K562 (cell line): ENCODE measurements at regions not wholly inside any gene's neighbourhood (a gene's known extent, or its start where the extent isn't known, plus 50 kb on each side); places are given as distances from the start of the nearest gene placed in this dataset.

Experiments used
- ATAC-seq: fragments of 200-7000 bp; cut with Tn5 transposase; 3 replicates; pipeline ENCODE4 v1.9.1; 2020; ENCODE audit warnings: moderate library complexity
- BruUV-seq: library from RNA; stranded (reverse); fragments of 400-500 nt; replicated peaks from 2 replicates; lab custom pipeline; 2021; lab: Mats Ljungman, UMichigan
- CTCF ChIA-PET: fragments of 300-600 bp; formaldehyde crosslinking; extraction: SDS; loops from one replicate; lab custom pipeline; 2021; ENCODE audit warnings: low intra/inter-chr PET ratio; lab: Yijun Ruan, JAX
- POLR2A ChIA-PET: fragments of 300-600, 350-650 bp; sonication (Branson Sonifier 250); formaldehyde crosslinking; extraction: SDS; loops from one replicate; lab custom pipeline; 2021; ENCODE audit warnings: antibody characterized with exemption, inconsistent platforms; lab: Yijun Ruan, JAX
- DNase-seq, 4 experiments: peaks; one replicate each; pipeline versions ENCODE4 v3.0.0 to v3.0.0-alpha.2; 2011 to 2018; ENCODE audit warnings: low spot score in 3 of 4, mixed read lengths in 3 of 4; ENCODE audit errors: extremely low read depth in 1 of 4
- FAIRE-seq: peaks from 2 replicates; lab custom pipeline; 2011; peaks lifted over from hg19 to GRCh38; lab: Jason Lieb, UNC
- H2AFZ ChIP-seq: 2 replicates; pipeline ENCODE4 v1.6.0; 2011; ENCODE audit warnings: low read depth, low read length, control low read depth, inconsistent platforms
- H3K27ac ChIP-seq: fragments of 200-600 bp; 3 replicates; pipeline ENCODE4 v1.8.0; 2011; ENCODE audit warnings: low read depth, mild to moderate bottlenecking, control low read depth, inconsistent platforms, low read length, moderate library complexity, mixed read lengths; ENCODE audit errors: extremely low read depth
- H3K27me3 ChIP-seq, 2 experiments: fragments of 300-600 bp in 1 of 2; 2 replicates in 1 of 2; 3 replicates in 1 of 2; pipeline versions ENCODE4 v1.6.0 to v1.8.0; 2011; ENCODE audit warnings: inconsistent platforms in 2 of 2, low read length in 2 of 2, mild to moderate bottlenecking in 1 of 2, mixed read lengths in 1 of 2, moderate library complexity in 1 of 2; ENCODE audit not compliant: control insufficient read depth in 2 of 2, insufficient read depth in 2 of 2
- H3K36me3 ChIP-seq: fragments of 300-600 bp; 3 replicates; pipeline ENCODE4 v1.8.0; 2011; ENCODE audit warnings: mild to moderate bottlenecking, low read length, inconsistent platforms; ENCODE audit not compliant: control insufficient read depth, insufficient read depth
- H3K4me1 ChIP-seq, 2 experiments: fragments of 200-600 bp in 1 of 2; replicated peaks in 1 of 2; 2 replicates in 1 of 2; 3 replicates in 1 of 2; pipeline versions ENCODE4 v1.5.1 to v1.8.0; 2011; ENCODE audit warnings: inconsistent platforms in 2 of 2, low read length in 2 of 2, mild to moderate bottlenecking in 1 of 2, mixed read lengths in 1 of 2, moderate library complexity in 1 of 2; ENCODE audit not compliant: control insufficient read depth in 2 of 2, insufficient read depth in 2 of 2
- H3K4me2 ChIP-seq: 2 replicates; pipeline ENCODE4 v1.6.1; 2011; ENCODE audit warnings: low read length, control low read depth, inconsistent platforms, mixed read lengths; ENCODE audit not compliant: insufficient read depth
- H3K4me3 ChIP-seq: fragments of 200-600 bp; sonication (generic), shearing (Covaris generic); 2 replicates; pipeline ENCODE4 v1.5.1; 2016; ENCODE audit warnings: control low read depth, inconsistent platforms
- H3K79me2 ChIP-seq: fragments of 200-600 bp; 3 replicates; pipeline ENCODE4 v1.8.0; 2011; ENCODE audit warnings: low read length, inconsistent platforms; ENCODE audit not compliant: control insufficient read depth, insufficient read depth
- H3K9ac ChIP-seq, 2 experiments: 2 replicates each; pipeline versions ENCODE4 v1.6.0 to v1.6.1; 2011; ENCODE audit warnings: low read depth in 2 of 2, low read length in 2 of 2, control low read depth in 1 of 2, inconsistent platforms in 1 of 2, mild to moderate bottlenecking in 1 of 2, mixed read lengths in 1 of 2; ENCODE audit not compliant: insufficient read depth in 1 of 2
- H3K9me1 ChIP-seq: one replicate; pipeline ENCODE4 v1.6.0; 2011; ENCODE audit warnings: inconsistent platforms, mild to moderate bottlenecking, low read length, moderate library complexity; ENCODE audit not compliant: control insufficient read depth, insufficient read depth
- H3K9me3 ChIP-seq: replicated peaks from 2 replicates; pipeline ENCODE4 v1.5.1; 2011; ENCODE audit warnings: low read depth, low read length, inconsistent platforms; ENCODE audit not compliant: control insufficient read depth, insufficient read depth
- H4K20me1 ChIP-seq: replicated peaks from 2 replicates; pipeline ENCODE4 v1.6.1; 2011; ENCODE audit warnings: low read length, inconsistent platforms, mixed read lengths; ENCODE audit not compliant: control insufficient read depth, insufficient read depth
- CBX2 ChIP-seq: fragments of 200-600 bp; sonication (generic); IDR thresholded peaks from one replicate; pipeline ENCODE4 v1.6.1; 2012; ENCODE audit warnings: mild to moderate bottlenecking, low read length, inconsistent platforms; ENCODE audit not compliant: insufficient read depth, poor library complexity, severe bottlenecking
- CBX5 ChIP-seq: IDR thresholded peaks from 2 replicates; pipeline ENCODE4 v1.6.1; 2014; ENCODE audit warnings: low read depth, borderline replicate concordance
- CBX8 ChIP-seq: fragments of 200-600 bp; sonication (generic); IDR thresholded peaks from 2 replicates; pipeline ENCODE4 v1.6.1; 2012; ENCODE audit warnings: borderline replicate concordance, mixed run types, low read depth, mild to moderate bottlenecking, moderate library complexity, mixed read lengths, low read length, control low read depth, inconsistent platforms; ENCODE audit not compliant: poor library complexity, severe bottlenecking; ENCODE audit errors: extremely low read depth
- E2F3 ChIP-seq: fragments of 250-450 bp; sonication (Bioruptor Pico); IDR thresholded peaks from 2 replicates; pipeline ENCODE4 v1.4.0; 2020; ENCODE audit warnings: mild to moderate bottlenecking
- FOXM1 ChIP-seq, 2 experiments: fragments of 450-650 bp in 1 of 2; sonication (generic) in 1 of 2; formaldehyde crosslinking in 1 of 2; IDR thresholded peaks; 2 replicates each; pipeline versions ENCODE4 v1.6.1 to v1.9.0; 2017 to 2022; ENCODE audit warnings: low read depth in 2 of 2, mild to moderate bottlenecking in 2 of 2, missing genetic modification reagents in 1 of 2, moderate library complexity in 1 of 2
- IFI16 ChIP-seq: fragments of 250-450 bp; sonication (Bioruptor Pico); IDR thresholded peaks from 2 replicates; pipeline ENCODE4 v2.1.2; 2022; ENCODE audit warnings: mild to moderate bottlenecking, inconsistent platforms
- RBM14 ChIP-seq: fragments of 200-400 bp; formaldehyde crosslinking; IDR thresholded peaks from 2 replicates; pipeline ENCODE4 v1.6.1; 2018; ENCODE audit warnings: low read depth, mild to moderate bottlenecking, low read length, moderate library complexity, borderline replicate concordance; ENCODE audit not compliant: insufficient read depth
- REST ChIP-seq, 2 experiments: fragments of 450-650 bp; formaldehyde crosslinking in 1 of 2; IDR thresholded peaks; 2 replicates each; pipeline versions ENCODE4 v1.4.0 to v1.6.1; 2014 to 2020; ENCODE audit warnings: mild to moderate bottlenecking in 2 of 2, borderline replicate concordance in 1 of 2, low read depth in 1 of 2
- ZNF707 ChIP-seq: fragments of 250-450 bp; sonication (Bioruptor Pico); conservative IDR thresholded peaks from 2 replicates; pipeline ENCODE4 v1.8.0; 2022; ENCODE audit warnings: inconsistent platforms, mild to moderate bottlenecking, moderate library complexity
- WGBS: fragments of 100-300 bp; shearing (Covaris generic); methylation state at CpG from one replicate; pipeline ENCODE4 v1.1.6; 2016; ENCODE audit warnings: low coverage, mixed read lengths; ENCODE audit not compliant: insufficient coverage; ENCODE audit errors: missing lambda C conversion rate; 5-methylcytosine and 5-hydroxymethylcytosine counted together
- in situ Hi-C: fragments of 300-500 bp; cut with MboI; formaldehyde crosslinking; loops from 4 replicates; pipeline ENCODE4 v1.15.0; 2018; ENCODE audit warnings: inconsistent platforms, mixed read lengths
- intact Hi-C: fragments of 100-400 bp; cut with micrococcal nuclease; formaldehyde crosslinking; loops from 2 replicates; pipeline ENCODE4 v1.14.2; 2022
- TF ChIP-seq, protein P1 (sequence below): fragments of 450-650 bp; IDR thresholded peaks from 2 replicates; pipeline ENCODE4 v1.7.0; 2016; ENCODE audit warnings: borderline replicate concordance

GRCh38 chr13:77975358-77976042 is 56.9 kb upstream of the EDNRB start:
- Histone ChIP-seq H3K9ac (no peak overlapping the region), H3K9me3 (no peaks in the 10 kb centered on the region), H4K20me1 (no peaks in the 10 kb centered on the region), H2AFZ (no peak overlapping the region), H3K9me1 (no peaks in the 10 kb centered on the region), H3K4me2 (no peak overlapping the region), H3K4me3 (no peak overlapping the region), H3K27me3 (no peaks in the 10 kb centered on the region), H3K4me1 (no peaks in the 10 kb centered on the region), H3K79me2 (no peaks in the 10 kb centered on the region), H3K27ac (no peak overlapping the region), H3K36me3 (no peaks in the 10 kb centered on the region)
- 0% methylated on average over 2 of the region's 14 CpGs for WGBS
- POLR2A ChIA-PET, result no interaction called here
- no peak for DNase-seq
- ATAC-seq, result no peak
- intact Hi-C loops (no loop called here), in situ Hi-C loops (no loop called here)
- no TSS peak for BruUV-seq
- FAIRE-seq, result no peak
- CTCF ChIA-PET, result no interaction called here
- TF ChIP-seq RBM14 (no peak), ZNF707 (no peak), E2F3 (no peak), IFI16 (CRISPR knock-in tag) (no peak), CBX8 (no peak), FOXM1 (IDR thresholded peaks at IDR 0.05; ENCODE audit: low read depth) (no peak), FOXM1 (CRISPR knock-in tag; IDR thresholded peaks at IDR 0.05; ENCODE audit: low read depth) (no peak), CBX2 (no peak), REST (IDR thresholded peaks at IDR 0.05; ENCODE audit: borderline replicate concordance) (no peak), REST (CRISPR knock-in tag; IDR thresholded peaks at IDR 0.05; ENCODE audit: low read depth) (no peak), CBX5 (no peak)
- TF ChIP-seq, protein P1, sequence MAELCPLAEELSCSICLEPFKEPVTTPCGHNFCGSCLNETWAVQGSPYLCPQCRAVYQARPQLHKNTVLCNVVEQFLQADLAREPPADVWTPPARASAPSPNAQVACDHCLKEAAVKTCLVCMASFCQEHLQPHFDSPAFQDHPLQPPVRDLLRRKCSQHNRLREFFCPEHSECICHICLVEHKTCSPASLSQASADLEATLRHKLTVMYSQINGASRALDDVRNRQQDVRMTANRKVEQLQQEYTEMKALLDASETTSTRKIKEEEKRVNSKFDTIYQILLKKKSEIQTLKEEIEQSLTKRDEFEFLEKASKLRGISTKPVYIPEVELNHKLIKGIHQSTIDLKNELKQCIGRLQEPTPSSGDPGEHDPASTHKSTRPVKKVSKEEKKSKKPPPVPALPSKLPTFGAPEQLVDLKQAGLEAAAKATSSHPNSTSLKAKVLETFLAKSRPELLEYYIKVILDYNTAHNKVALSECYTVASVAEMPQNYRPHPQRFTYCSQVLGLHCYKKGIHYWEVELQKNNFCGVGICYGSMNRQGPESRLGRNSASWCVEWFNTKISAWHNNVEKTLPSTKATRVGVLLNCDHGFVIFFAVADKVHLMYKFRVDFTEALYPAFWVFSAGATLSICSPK, result no peak
